ENCODE measurements at regions not wholly inside any gene's neighbourhood (a gene's known extent, or its start where the extent isn't known, plus 50 kb on each side); places are given as distances from the start of the nearest gene placed in this dataset.

- POLR2A ChIA-PET = no interaction called here
- peaks cover 31% of the 10 kb centered on the region for H3K36me3 Mint-ChIP-seq
- TF ChIP-seq, protein P1, sequence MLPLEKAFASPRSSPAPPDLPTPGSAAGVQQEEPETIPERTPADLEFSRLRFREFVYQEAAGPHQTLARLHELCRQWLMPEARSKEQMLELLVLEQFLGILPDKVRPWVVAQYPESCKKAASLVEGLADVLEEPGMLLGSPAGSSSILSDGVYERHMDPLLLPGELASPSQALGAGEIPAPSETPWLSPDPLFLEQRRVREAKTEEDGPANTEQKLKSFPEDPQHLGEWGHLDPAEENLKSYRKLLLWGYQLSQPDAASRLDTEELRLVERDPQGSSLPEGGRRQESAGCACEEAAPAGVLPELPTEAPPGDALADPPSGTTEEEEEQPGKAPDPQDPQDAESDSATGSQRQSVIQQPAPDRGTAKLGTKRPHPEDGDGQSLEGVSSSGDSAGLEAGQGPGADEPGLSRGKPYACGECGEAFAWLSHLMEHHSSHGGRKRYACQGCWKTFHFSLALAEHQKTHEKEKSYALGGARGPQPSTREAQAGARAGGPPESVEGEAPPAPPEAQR (CRISPR knock-in tag; IDR thresholded peaks at IDR 0.05) = no peak
- no peak for TF ChIP-seq ZNF532 (CRISPR knock-in tag; IDR thresholded peaks at IDR 0.05; ENCODE audit: borderline replicate concordance)
- TF ChIP-seq, protein P2, sequence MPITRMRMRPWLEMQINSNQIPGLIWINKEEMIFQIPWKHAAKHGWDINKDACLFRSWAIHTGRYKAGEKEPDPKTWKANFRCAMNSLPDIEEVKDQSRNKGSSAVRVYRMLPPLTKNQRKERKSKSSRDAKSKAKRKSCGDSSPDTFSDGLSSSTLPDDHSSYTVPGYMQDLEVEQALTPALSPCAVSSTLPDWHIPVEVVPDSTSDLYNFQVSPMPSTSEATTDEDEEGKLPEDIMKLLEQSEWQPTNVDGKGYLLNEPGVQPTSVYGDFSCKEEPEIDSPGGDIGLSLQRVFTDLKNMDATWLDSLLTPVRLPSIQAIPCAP (CRISPR knock-in tag; IDR thresholded peaks at IDR 0.05) = no peak
- TF ChIP-seq, protein P3, sequence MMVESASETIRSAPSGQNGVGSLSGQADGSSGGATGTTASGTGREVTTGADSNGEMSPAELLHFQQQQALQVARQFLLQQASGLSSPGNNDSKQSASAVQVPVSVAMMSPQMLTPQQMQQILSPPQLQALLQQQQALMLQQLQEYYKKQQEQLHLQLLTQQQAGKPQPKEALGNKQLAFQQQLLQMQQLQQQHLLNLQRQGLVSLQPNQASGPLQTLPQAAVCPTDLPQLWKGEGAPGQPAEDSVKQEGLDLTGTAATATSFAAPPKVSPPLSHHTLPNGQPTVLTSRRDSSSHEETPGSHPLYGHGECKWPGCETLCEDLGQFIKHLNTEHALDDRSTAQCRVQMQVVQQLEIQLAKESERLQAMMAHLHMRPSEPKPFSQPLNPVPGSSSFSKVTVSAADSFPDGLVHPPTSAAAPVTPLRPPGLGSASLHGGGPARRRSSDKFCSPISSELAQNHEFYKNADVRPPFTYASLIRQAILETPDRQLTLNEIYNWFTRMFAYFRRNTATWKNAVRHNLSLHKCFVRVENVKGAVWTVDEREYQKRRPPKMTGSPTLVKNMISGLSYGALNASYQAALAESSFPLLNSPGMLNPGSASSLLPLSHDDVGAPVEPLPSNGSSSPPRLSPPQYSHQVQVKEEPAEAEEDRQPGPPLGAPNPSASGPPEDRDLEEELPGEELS (CRISPR knock-in tag; IDR thresholded peaks at IDR 0.05) = no peak
- TF ChIP-seq SOX15 (CRISPR knock-in tag; IDR thresholded peaks at IDR 0.05) = no peak
- no peak for TF ChIP-seq NFE2L1 (CRISPR knock-in tag; IDR thresholded peaks at IDR 0.05)
- TF ChIP-seq NFATC4 (CRISPR knock-in tag; IDR thresholded peaks at IDR 0.05) = no peak
- TF ChIP-seq MAX (CRISPR knock-in tag; IDR thresholded peaks at IDR 0.05) = no peak
- TF ChIP-seq GABPB1 (CRISPR knock-in tag; IDR thresholded peaks at IDR 0.05) = no peak
- no peak overlapping the region for H3K4me3 Mint-ChIP-seq
- peaks cover 47% of the 10 kb centered on the region for H3K9me3 Mint-ChIP-seq
- H3K27ac Mint-ChIP-seq = no peak overlapping the region
- CTCF ChIA-PET = no interaction called here
- DNase-seq (ENCODE audit: low spot score) = no peak
- peaks cover 2% of the 10 kb centered on the region; the same call in 1 of the 2 replicates for H3K27me3 Mint-ChIP-seq (ENCODE audit: low read depth)
- no peak for ATAC-seq
- H3K4me1 Mint-ChIP-seq = no peaks in the 10 kb centered on the region
Observed at GRCh38 chr6:25137480-25137879, 141.7 kb upstream of the CARMIL1 start.

GRCh38 chr6:25137916-25138232 is 141.3 kb upstream of the CARMIL1 start:
- no peak for DNase-seq (ENCODE audit: low spot score)
- Mint-ChIP-seq H3K4me1 (no peaks in the 10 kb centered on the region), H3K9me3 (peaks cover 43% of the 10 kb centered on the region), H3K27ac (no peak overlapping the region), H3K27me3 (ENCODE audit: low read depth) (peaks cover 2% of the 10 kb centered on the region; the same call in 1 of the 2 replicates), H3K4me3 (no peak overlapping the region), H3K36me3 (peaks cover 27% of the 10 kb centered on the region)
- POLR2A ChIA-PET = no interaction called here
- TF ChIP-seq GRHL2 (CRISPR knock-in tag; IDR thresholded peaks at IDR 0.05; ENCODE audit: insufficient replicate concordance, severe bottlenecking) (no peak), HMGA2 (CRISPR knock-in tag; IDR thresholded peaks at IDR 0.05) (no peak), ZNF512 (CRISPR knock-in tag; IDR thresholded peaks at IDR 0.05; ENCODE audit: borderline replicate concordance) (no peak), ZBTB21 (CRISPR knock-in tag; IDR thresholded peaks at IDR 0.05; ENCODE audit: borderline replicate concordance) (no peak), ZNF121 (CRISPR knock-in tag; IDR thresholded peaks at IDR 0.05) (no peak), ZNF219 (CRISPR knock-in tag; IDR thresholded peaks at IDR 0.05; ENCODE audit: borderline replicate concordance) (no peak)
- TF ChIP-seq, protein P2 (CRISPR knock-in tag; IDR thresholded peaks at IDR 0.05) = no peak
- TF ChIP-seq, protein P4, sequence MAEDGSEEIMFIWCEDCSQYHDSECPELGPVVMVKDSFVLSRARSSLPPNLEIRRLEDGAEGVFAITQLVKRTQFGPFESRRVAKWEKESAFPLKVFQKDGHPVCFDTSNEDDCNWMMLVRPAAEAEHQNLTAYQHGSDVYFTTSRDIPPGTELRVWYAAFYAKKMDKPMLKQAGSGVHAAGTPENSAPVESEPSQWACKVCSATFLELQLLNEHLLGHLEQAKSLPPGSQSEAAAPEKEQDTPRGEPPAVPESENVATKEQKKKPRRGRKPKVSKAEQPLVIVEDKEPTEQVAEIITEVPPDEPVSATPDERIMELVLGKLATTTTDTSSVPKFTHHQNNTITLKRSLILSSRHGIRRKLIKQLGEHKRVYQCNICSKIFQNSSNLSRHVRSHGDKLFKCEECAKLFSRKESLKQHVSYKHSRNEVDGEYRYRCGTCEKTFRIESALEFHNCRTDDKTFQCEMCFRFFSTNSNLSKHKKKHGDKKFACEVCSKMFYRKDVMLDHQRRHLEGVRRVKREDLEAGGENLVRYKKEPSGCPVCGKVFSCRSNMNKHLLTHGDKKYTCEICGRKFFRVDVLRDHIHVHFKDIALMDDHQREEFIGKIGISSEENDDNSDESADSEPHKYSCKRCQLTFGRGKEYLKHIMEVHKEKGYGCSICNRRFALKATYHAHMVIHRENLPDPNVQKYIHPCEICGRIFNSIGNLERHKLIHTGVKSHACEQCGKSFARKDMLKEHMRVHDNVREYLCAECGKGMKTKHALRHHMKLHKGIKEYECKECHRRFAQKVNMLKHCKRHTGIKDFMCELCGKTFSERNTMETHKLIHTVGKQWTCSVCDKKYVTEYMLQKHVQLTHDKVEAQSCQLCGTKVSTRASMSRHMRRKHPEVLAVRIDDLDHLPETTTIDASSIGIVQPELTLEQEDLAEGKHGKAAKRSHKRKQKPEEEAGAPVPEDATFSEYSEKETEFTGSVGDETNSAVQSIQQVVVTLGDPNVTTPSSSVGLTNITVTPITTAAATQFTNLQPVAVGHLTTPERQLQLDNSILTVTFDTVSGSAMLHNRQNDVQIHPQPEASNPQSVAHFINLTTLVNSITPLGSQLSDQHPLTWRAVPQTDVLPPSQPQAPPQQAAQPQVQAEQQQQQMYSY (CRISPR knock-in tag; IDR thresholded peaks at IDR 0.05) = no peak
- ATAC-seq = no peak
- CTCF ChIA-PET = no interaction called here

Data from WTC11 (cell line).